Left hindlimb (tissue), 1 donor: ENCODE measurements at regions not wholly inside any gene's neighbourhood (a gene's known extent, or its start where the extent isn't known, plus 50 kb on each side); places are given as distances from the start of the nearest gene placed in this dataset.
A peak's percentile ranks its signal among the peaks of the same experiment; 100 is the strongest.

Experiments used
- DNase-seq: peaks from one replicate; pipeline ENCODE4 v3.0.0-alpha.2; 2018

GRCh38 chr12:87142342-87142741 is 886.2 kb upstream of the MGAT4C start:
- DNase-seq: no peak

- no peak for DNase-seq
Measured at GRCh38 chr12:87141091-87141490, 884.9 kb upstream of the MGAT4C start.

GRCh38 chr12:87140262-87140661 is 884.1 kb upstream of the MGAT4C start:
- DNase-seq: no peak

GRCh38 chr12:87137220-87137619 is 881.0 kb upstream of the MGAT4C start:
- DNase-seq: no peak

- DNase-seq: no peak
Measured at GRCh38 chr12:87136330-87136976, 880.3 kb upstream of the MGAT4C start.

GRCh38 chr12:87127272-87127671 is 871.1 kb upstream of the MGAT4C start:
- DNase-seq: no peak

GRCh38 chr12:87121896-87122295 is 865.7 kb upstream of the MGAT4C start:
- no peak for DNase-seq

- DNase-seq: no peak
Measured at GRCh38 chr12:87120440-87120839, 864.2 kb upstream of the MGAT4C start.

- no peak for DNase-seq
Measured at GRCh38 chr12:87119713-87120112, 863.5 kb upstream of the MGAT4C start.

- no peak for DNase-seq
Measured at GRCh38 chr12:87117526-87117925, 861.3 kb upstream of the MGAT4C start.

- no peak for DNase-seq
Measured at GRCh38 chr12:87116780-87117179, 860.6 kb upstream of the MGAT4C start.

GRCh38 chr12:87112571-87113345 is 856.6 kb upstream of the MGAT4C start:
- no peak for DNase-seq

GRCh38 chr12:87107766-87108165 is 851.6 kb upstream of the MGAT4C start:
- no peak for DNase-seq

- no peak for DNase-seq
Measured at GRCh38 chr12:87107270-87107669, 851.1 kb upstream of the MGAT4C start.

GRCh38 chr12:87096082-87096585 is 839.9 kb upstream of the MGAT4C start:
- no peak for DNase-seq

- DNase-seq: no peak
Measured at GRCh38 chr12:87094356-87094755, 838.2 kb upstream of the MGAT4C start.

- no peak for DNase-seq
Measured at GRCh38 chr12:87092421-87092820, 836.2 kb upstream of the MGAT4C start.

GRCh38 chr12:87086118-87086891 is 830.1 kb upstream of the MGAT4C start:
- DNase-seq: peak; percentile 17

GRCh38 chr12:87085286-87085685 is 829.1 kb upstream of the MGAT4C start:
- no peak for DNase-seq

GRCh38 chr12:87082756-87083155 is 826.6 kb upstream of the MGAT4C start:
- no peak for DNase-seq

GRCh38 chr12:87074781-87075180 is 818.6 kb upstream of the MGAT4C start:
- DNase-seq: no peak

GRCh38 chr12:87066326-87066725 is 810.1 kb upstream of the MGAT4C start:
- DNase-seq: no peak

- DNase-seq: no peak
Measured at GRCh38 chr12:87059231-87059630, 803.0 kb upstream of the MGAT4C start.

GRCh38 chr12:87054226-87054625 is 798.0 kb upstream of the MGAT4C start:
- no peak for DNase-seq
